ENCODE measurements at regions not wholly inside any gene's neighbourhood (a gene's known extent, or its start where the extent isn't known, plus 50 kb on each side); places are given as distances from the start of the nearest gene placed in this dataset.
"Not testable (repeated sequence)": the region's sequence is repeated elsewhere in the genome, so short reads cannot be mapped to it uniquely, and the experiment has no call there.

GRCh38 chr1:95532335-95532734 is 298.3 kb downstream of the RWDD3 start:
- Histone ChIP-seq H3K27me3 (no peaks in the 10 kb centered on the region), H3K27ac (no peak overlapping the region), H3K36me3 (no peaks in the 10 kb centered on the region), H3K9me3 (no peaks in the 10 kb centered on the region), H3K4me1 (ENCODE audit: insufficient read depth) (no peaks in the 10 kb centered on the region), H3K4me3 (no peak overlapping the region)
- no peak for DNase-seq
- no peak for TF ChIP-seq EP300 (IDR thresholded peaks at IDR 0.05)
- TF ChIP-seq POLR2A (IDR thresholded peaks at IDR 0.05), result no peak
- no peak for TF ChIP-seq CTCF (IDR thresholded peaks at IDR 0.05)
- intact Hi-C loops (cut with DNase I), result no loop called here
- WGBS, 3 donors, result 27 to 64% (median 39%) methylated on average over 1 of the region's 1 CpG

GRCh38 chr1:95534985-95535384 is 301.0 kb downstream of the RWDD3 start:
- Histone ChIP-seq H3K9me3 (no peaks in the 10 kb centered on the region), H3K27ac (no peak overlapping the region), H3K36me3 (no peaks in the 10 kb centered on the region), H3K4me3 (no peak overlapping the region), H3K27me3 (no peaks in the 10 kb centered on the region), H3K4me1 (ENCODE audit: insufficient read depth) (no peaks in the 10 kb centered on the region)
- 67 to 70% (median 69%) methylated on average over 5 of the region's 5 CpGs for WGBS, 3 donors
- no peak for DNase-seq
- no peak for TF ChIP-seq CTCF (IDR thresholded peaks at IDR 0.05)
- TF ChIP-seq EP300 (IDR thresholded peaks at IDR 0.05), result no peak
- TF ChIP-seq POLR2A (IDR thresholded peaks at IDR 0.05), result no peak
- intact Hi-C loops (cut with DNase I), result no loop called here

- no peak for DNase-seq
- WGBS, 3 donors, result 87 to 95% (median 91%) methylated on average over 4 of the region's 4 CpGs
- H3K9me3 ChIP-seq, result no peaks in the 10 kb centered on the region
- H3K27me3 ChIP-seq, result no peaks in the 10 kb centered on the region
- H3K27ac ChIP-seq, result no peak overlapping the region
- H3K4me3 ChIP-seq, result no peak overlapping the region
- H3K4me1 ChIP-seq (ENCODE audit: insufficient read depth), result no peaks in the 10 kb centered on the region
- no peak for TF ChIP-seq POLR2A (IDR thresholded peaks at IDR 0.05)
- TF ChIP-seq CTCF (IDR thresholded peaks at IDR 0.05), result no peak
- TF ChIP-seq EP300 (IDR thresholded peaks at IDR 0.05), result no peak
- H3K36me3 ChIP-seq, result no peaks in the 10 kb centered on the region
- intact Hi-C loops (cut with DNase I), result no loop called here
These were observed 301.6 kb downstream of the RWDD3 start for GRCh38 chr1:95535614-95536013.

- Histone ChIP-seq H3K27me3 (no peaks in the 10 kb centered on the region), H3K9me3 (no peaks in the 10 kb centered on the region), H3K4me3 (no peak overlapping the region), H3K27ac (no peak overlapping the region), H3K36me3 (no peaks in the 10 kb centered on the region), H3K4me1 (ENCODE audit: insufficient read depth) (no peaks in the 10 kb centered on the region)
- intact Hi-C loops (cut with DNase I), result no loop called here
- TF ChIP-seq EP300 (IDR thresholded peaks at IDR 0.05) (no peak), CTCF (IDR thresholded peaks at IDR 0.05) (no peak), POLR2A (IDR thresholded peaks at IDR 0.05) (no peak)
- 82 to 90% (median 85%) methylated on average over 5 of the region's 5 CpGs for WGBS, 3 donors
- DNase-seq, result no peak
These were observed 302.5 kb downstream of the RWDD3 start for GRCh38 chr1:95536501-95536900.

GRCh38 chr1:95537176-95537575 is 303.2 kb downstream of the RWDD3 start:
- Histone ChIP-seq H3K36me3 (no peaks in the 10 kb centered on the region), H3K27me3 (no peaks in the 10 kb centered on the region), H3K27ac (no peak overlapping the region), H3K4me1 (ENCODE audit: insufficient read depth) (no peaks in the 10 kb centered on the region), H3K4me3 (no peak overlapping the region), H3K9me3 (no peaks in the 10 kb centered on the region)
- no peak for DNase-seq
- intact Hi-C loops (cut with DNase I), result no loop called here
- 66 to 76% (median 76%) methylated on average over 3 of the region's 3 CpGs for WGBS, 3 donors
- no peak for TF ChIP-seq CTCF (IDR thresholded peaks at IDR 0.05)
- TF ChIP-seq POLR2A (IDR thresholded peaks at IDR 0.05), result no peak
- TF ChIP-seq EP300 (IDR thresholded peaks at IDR 0.05), result no peak

GRCh38 chr1:95538242-95538641 is 304.2 kb downstream of the RWDD3 start:
- H3K4me3 ChIP-seq; DNase-seq; intact Hi-C loops (cut with DNase I); H3K36me3 ChIP-seq; H3K27me3 ChIP-seq; H3K27ac ChIP-seq; H3K9me3 ChIP-seq; H3K4me1 ChIP-seq (ENCODE audit: insufficient read depth): not testable (repeated sequence)
- WGBS, 3 donors, result 88 to 92% (median 90%) methylated on average over 7 of the region's 7 CpGs
